ENCODE measurements at regions not wholly inside any gene's neighbourhood (a gene's known extent, or its start where the extent isn't known, plus 50 kb on each side); places are given as distances from the start of the nearest gene placed in this dataset.

DNA sequence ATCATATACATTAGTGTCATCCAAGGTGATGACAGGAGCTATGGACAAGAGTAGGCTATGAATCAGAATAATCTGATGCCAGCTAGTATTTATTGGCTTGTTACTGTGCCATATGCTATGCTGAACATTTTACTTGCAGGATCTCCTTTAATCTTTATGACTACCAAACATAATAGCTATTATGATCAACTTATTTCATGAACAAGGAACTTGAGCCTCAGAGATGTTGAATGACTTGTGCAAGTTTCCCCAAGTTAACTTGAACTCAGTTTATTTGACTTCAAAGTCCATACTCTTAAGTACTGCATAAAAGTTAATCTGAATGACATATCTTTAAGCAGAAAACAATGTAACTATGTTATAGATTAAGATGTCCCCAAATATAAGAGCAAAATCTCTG, 178.8 kb upstream of the ARHGAP20 start:
- TF ChIP-seq FOXA1 (IDR thresholded peaks at IDR 0.05): no peak
- TF ChIP-seq, protein P1, sequence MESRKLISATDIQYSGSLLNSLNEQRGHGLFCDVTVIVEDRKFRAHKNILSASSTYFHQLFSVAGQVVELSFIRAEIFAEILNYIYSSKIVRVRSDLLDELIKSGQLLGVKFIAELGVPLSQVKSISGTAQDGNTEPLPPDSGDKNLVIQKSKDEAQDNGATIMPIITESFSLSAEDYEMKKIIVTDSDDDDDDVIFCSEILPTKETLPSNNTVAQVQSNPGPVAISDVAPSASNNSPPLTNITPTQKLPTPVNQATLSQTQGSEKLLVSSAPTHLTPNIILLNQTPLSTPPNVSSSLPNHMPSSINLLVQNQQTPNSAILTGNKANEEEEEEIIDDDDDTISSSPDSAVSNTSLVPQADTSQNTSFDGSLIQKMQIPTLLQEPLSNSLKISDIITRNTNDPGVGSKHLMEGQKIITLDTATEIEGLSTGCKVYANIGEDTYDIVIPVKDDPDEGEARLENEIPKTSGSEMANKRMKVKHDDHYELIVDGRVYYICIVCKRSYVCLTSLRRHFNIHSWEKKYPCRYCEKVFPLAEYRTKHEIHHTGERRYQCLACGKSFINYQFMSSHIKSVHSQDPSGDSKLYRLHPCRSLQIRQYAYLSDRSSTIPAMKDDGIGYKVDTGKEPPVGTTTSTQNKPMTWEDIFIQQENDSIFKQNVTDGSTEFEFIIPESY (IDR thresholded peaks at IDR 0.05): no peak
- no peak for TF ChIP-seq HNF4A (conservative IDR thresholded peaks at IDR 0.05)
- TF ChIP-seq, protein P2, sequence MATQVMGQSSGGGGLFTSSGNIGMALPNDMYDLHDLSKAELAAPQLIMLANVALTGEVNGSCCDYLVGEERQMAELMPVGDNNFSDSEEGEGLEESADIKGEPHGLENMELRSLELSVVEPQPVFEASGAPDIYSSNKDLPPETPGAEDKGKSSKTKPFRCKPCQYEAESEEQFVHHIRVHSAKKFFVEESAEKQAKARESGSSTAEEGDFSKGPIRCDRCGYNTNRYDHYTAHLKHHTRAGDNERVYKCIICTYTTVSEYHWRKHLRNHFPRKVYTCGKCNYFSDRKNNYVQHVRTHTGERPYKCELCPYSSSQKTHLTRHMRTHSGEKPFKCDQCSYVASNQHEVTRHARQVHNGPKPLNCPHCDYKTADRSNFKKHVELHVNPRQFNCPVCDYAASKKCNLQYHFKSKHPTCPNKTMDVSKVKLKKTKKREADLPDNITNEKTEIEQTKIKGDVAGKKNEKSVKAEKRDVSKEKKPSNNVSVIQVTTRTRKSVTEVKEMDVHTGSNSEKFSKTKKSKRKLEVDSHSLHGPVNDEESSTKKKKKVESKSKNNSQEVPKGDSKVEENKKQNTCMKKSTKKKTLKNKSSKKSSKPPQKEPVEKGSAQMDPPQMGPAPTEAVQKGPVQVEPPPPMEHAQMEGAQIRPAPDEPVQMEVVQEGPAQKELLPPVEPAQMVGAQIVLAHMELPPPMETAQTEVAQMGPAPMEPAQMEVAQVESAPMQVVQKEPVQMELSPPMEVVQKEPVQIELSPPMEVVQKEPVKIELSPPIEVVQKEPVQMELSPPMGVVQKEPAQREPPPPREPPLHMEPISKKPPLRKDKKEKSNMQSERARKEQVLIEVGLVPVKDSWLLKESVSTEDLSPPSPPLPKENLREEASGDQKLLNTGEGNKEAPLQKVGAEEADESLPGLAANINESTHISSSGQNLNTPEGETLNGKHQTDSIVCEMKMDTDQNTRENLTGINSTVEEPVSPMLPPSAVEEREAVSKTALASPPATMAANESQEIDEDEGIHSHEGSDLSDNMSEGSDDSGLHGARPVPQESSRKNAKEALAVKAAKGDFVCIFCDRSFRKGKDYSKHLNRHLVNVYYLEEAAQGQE (IDR thresholded peaks at IDR 0.05): no peak
- TF ChIP-seq, protein P3, sequence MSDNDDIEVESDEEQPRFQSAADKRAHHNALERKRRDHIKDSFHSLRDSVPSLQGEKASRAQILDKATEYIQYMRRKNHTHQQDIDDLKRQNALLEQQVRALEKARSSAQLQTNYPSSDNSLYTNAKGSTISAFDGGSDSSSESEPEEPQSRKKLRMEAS (IDR thresholded peaks at IDR 0.05): no peak
- no peak for TF ChIP-seq SP1 (IDR thresholded peaks at IDR 0.05)
- no peak for TF ChIP-seq TAF1 (conservative IDR thresholded peaks at IDR 0.05)
- no peak for TF ChIP-seq FOXA2 (IDR thresholded peaks at IDR 0.05)
- no peak for TF ChIP-seq EGR1 (IDR thresholded peaks at IDR 0.05; ENCODE audit: low read depth in 2 of 2)
- TF ChIP-seq, protein P4, sequence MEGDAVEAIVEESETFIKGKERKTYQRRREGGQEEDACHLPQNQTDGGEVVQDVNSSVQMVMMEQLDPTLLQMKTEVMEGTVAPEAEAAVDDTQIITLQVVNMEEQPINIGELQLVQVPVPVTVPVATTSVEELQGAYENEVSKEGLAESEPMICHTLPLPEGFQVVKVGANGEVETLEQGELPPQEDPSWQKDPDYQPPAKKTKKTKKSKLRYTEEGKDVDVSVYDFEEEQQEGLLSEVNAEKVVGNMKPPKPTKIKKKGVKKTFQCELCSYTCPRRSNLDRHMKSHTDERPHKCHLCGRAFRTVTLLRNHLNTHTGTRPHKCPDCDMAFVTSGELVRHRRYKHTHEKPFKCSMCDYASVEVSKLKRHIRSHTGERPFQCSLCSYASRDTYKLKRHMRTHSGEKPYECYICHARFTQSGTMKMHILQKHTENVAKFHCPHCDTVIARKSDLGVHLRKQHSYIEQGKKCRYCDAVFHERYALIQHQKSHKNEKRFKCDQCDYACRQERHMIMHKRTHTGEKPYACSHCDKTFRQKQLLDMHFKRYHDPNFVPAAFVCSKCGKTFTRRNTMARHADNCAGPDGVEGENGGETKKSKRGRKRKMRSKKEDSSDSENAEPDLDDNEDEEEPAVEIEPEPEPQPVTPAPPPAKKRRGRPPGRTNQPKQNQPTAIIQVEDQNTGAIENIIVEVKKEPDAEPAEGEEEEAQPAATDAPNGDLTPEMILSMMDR (IDR thresholded peaks at IDR 0.05; ENCODE audit: low read depth, low read length, missing input control): no peak
- no peak for TF ChIP-seq JUND (IDR thresholded peaks at IDR 0.05)
- TF ChIP-seq HNF4G (IDR thresholded peaks at IDR 0.05): no peak
- TF ChIP-seq, protein P5, sequence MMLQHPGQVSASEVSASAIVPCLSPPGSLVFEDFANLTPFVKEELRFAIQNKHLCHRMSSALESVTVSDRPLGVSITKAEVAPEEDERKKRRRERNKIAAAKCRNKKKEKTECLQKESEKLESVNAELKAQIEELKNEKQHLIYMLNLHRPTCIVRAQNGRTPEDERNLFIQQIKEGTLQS (IDR thresholded peaks at IDR 0.05): no peak
- TF ChIP-seq GABPA (IDR thresholded peaks at IDR 0.05 in 1 of 2, conservative IDR thresholded peaks at IDR 0.05 in 1 of 2): no peak
- no peak for TF ChIP-seq RXRA (IDR thresholded peaks at IDR 0.05)
- TF ChIP-seq YY1 (IDR thresholded peaks at IDR 0.05): no peak
- TF ChIP-seq NR2F2 (IDR thresholded peaks at IDR 0.05): no peak
- TF ChIP-seq RAD21 (IDR thresholded peaks at IDR 0.05): no peak
- H3K4me3 ChIP-seq (ENCODE audit: low read depth in 1 of 3, low read length in 3 of 3): no peak overlapping the region
- no peaks in the 10 kb centered on the region for H3K36me3 ChIP-seq (ENCODE audit: control insufficient read depth in 4 of 4, insufficient read depth in 3 of 4, low read depth in 1 of 4, low read length in 3 of 4)
- no peak overlapping the region for H3K27ac ChIP-seq (ENCODE audit: low read depth in 1 of 2, low read length in 2 of 2)
- H3K9me3 ChIP-seq (ENCODE audit: control insufficient read depth in 4 of 4, low read length in 3 of 4): no peaks in the 10 kb centered on the region
- H3K9ac ChIP-seq (ENCODE audit: low read depth in 1 of 2, low read length in 2 of 2): no peak overlapping the region
- no peak for DNase-seq (ENCODE audit: low spot score)
- H3K27me3 ChIP-seq (ENCODE audit: control insufficient read depth in 4 of 4, insufficient read depth in 4 of 4, low read length in 3 of 4): no peaks in the 10 kb centered on the region
- H3K4me1 ChIP-seq (ENCODE audit: control insufficient read depth in 4 of 4, insufficient read depth in 4 of 4, low read length in 3 of 4): no peaks in the 10 kb centered on the region
